Retinal pigment epithelial cell (primary cell): ENCODE measurements at regions not wholly inside any gene's neighbourhood (a gene's known extent, or its start where the extent isn't known, plus 50 kb on each side); places are given as distances from the start of the nearest gene placed in this dataset.
"Not testable (repeated sequence)": the region's sequence is repeated elsewhere in the genome, so short reads cannot be mapped to it uniquely, and the experiment has no call there.

Source experiments
- DNase-seq: peaks from one replicate; pipeline ENCODE4 v3.0.0-alpha.2; 2010; ENCODE audit warnings: low read depth
- H3K4me3 ChIP-seq: 2 replicates; pipeline ENCODE4 v1.5.1; 2011; ENCODE audit warnings: mild to moderate bottlenecking, low read length, control low read depth, moderate library complexity
- TF ChIP-seq, protein P1 (sequence below): conservative IDR thresholded peaks from 2 replicates; pipeline ENCODE4 v1.5.1; 2011; ENCODE audit warnings: low read depth, low read length, control low read depth, inconsistent platforms

DNA sequence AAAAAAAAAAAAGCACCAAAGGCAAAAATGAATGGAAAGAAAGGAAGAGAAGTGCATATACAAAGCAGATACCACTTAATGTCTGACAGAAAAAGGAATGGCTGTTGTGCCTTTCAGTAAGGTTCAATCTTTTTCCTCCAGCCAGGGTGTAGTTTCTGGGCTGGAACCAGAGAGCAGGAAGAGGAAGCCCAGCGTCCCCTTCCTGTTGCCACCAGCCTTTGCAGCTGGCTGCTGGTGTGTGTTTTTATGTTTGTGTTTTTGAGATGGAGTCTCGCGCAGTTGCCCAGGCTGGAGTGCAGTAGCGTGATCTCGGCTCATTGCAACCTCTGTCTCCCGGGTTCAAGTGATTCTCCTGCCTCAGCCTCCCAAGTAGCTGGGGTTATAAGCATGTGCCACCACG lies 64.6 kb upstream of the LTA4H start:
- TF ChIP-seq, protein P1, sequence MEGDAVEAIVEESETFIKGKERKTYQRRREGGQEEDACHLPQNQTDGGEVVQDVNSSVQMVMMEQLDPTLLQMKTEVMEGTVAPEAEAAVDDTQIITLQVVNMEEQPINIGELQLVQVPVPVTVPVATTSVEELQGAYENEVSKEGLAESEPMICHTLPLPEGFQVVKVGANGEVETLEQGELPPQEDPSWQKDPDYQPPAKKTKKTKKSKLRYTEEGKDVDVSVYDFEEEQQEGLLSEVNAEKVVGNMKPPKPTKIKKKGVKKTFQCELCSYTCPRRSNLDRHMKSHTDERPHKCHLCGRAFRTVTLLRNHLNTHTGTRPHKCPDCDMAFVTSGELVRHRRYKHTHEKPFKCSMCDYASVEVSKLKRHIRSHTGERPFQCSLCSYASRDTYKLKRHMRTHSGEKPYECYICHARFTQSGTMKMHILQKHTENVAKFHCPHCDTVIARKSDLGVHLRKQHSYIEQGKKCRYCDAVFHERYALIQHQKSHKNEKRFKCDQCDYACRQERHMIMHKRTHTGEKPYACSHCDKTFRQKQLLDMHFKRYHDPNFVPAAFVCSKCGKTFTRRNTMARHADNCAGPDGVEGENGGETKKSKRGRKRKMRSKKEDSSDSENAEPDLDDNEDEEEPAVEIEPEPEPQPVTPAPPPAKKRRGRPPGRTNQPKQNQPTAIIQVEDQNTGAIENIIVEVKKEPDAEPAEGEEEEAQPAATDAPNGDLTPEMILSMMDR: no peak
- DNase-seq: no peak

DNA sequence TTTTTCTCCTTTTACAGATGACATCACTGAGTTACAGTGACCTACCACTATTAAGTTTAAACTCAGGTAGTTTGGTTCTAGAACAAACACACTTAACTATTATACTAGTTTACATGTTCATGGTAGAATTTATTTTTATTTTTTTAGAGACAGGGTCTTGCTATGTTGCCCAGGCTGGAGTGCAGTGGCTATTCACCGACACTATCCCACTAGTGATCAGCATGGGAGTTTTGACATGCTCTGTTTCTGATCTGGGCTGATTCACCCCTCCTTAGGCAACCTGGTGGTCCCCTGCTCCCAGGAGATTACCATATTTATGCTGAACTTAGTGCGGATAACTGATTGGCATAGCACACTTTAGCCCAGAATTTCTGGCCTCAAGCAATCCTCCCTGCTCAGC lies 66.4 kb upstream of the LTA4H start:
- TF ChIP-seq, protein P1: no peak
- H3K4me3 ChIP-seq: no peak overlapping the region
- no peak for DNase-seq

More for the DNA sequence above, 64.6 kb upstream of the LTA4H start:
- no peak overlapping the region for H3K4me3 ChIP-seq

DNA sequence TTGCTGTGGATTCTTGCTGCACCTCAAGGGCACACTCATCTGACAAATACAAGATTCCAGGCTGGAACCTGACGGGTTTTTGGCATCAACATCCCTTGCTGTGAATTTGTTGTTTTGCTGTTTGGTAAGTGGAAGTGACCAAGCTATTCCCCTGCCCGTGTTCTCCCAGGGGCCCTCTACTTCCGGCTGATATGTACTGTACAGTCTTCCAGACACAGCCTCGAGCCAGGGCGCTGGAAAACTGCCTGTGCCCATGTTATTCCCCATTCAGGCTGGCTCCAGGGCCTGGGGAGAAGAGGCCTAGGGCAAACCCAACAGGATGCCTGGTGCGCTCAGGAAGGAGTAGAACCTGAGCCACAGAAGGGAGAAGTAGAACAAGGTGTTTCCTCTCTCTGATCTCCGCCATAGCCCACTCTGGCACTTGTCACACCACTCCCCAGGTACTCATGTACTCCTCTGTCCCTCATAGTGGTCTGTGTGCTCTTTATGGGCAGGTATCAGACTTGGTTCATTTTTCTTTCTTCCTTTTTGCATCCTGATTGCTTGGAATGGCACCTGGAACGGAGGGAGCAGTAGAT lies 67.8 kb upstream of the LTA4H start:
- TF ChIP-seq, protein P1: no peak
- DNase-seq: no peak
- no peak overlapping the region for H3K4me3 ChIP-seq

DNA sequence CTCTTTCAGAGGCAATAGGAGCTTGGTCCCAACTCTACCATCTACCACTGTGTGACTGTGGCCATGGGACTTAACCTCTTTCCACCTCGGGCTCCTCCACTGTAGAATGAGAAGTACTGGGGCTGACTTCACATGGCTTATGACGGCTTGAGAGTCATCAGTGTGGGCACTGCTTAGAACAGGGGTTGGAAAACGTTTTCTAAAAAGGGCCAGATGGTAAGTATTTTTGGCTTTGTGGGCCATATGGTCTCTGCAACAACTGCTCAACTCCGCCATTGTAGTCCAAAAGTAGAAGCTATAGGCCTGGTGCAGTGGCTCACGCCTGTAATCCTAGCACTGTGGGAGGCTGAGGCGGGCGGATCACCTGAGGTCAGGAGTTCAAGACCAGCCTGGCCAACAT lies 69.2 kb upstream of the LTA4H start:
- no peak for DNase-seq
- H3K4me3 ChIP-seq: no peak overlapping the region
- TF ChIP-seq, protein P1: no peak

DNA sequence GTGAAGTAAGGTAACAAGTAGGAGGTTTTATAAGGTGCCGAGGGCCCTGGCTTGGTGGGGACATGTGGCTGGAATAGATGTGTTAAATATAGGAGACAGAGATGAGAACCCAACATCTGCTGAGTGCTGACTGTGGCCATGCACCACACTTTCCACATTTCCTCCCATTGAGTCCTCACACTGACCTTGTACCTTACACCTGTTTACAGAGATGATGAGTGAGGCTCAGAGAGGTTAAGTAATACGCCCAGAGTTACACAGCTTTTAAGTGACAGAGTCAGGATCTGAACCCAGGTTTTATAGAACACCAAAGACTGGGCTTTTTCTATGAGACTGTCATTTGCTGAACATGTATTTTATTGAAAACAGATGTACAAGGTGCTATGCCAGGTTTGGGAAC lies 70.8 kb upstream of the LTA4H start:
- TF ChIP-seq, protein P1: no peak
- DNase-seq: no peak

DNA sequence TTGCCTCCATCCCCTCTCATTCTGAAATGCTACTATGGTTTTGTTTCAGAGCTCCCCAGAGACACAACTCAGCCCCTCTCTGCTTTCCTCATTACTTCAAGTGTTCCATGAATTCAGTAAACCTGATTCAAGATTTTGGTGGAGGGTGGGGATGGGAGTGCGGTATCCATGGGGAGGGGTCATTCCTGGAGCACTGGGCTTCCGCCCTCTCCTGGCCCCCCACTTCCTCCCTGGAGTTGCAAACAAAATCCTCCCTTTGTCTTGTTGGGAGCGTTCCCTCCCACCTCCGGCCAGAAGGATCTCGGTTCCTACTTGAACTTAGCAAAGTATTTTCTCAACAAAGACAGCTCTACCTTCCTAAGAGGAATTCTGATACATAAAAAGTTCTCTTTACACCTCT lies 71.8 kb upstream of the LTA4H start:
- H3K4me3 ChIP-seq: no peak overlapping the region
- no peak for DNase-seq
- TF ChIP-seq, protein P1: no peak

More for the DNA sequence above, 70.8 kb upstream of the LTA4H start:
- no peak overlapping the region for H3K4me3 ChIP-seq

DNA sequence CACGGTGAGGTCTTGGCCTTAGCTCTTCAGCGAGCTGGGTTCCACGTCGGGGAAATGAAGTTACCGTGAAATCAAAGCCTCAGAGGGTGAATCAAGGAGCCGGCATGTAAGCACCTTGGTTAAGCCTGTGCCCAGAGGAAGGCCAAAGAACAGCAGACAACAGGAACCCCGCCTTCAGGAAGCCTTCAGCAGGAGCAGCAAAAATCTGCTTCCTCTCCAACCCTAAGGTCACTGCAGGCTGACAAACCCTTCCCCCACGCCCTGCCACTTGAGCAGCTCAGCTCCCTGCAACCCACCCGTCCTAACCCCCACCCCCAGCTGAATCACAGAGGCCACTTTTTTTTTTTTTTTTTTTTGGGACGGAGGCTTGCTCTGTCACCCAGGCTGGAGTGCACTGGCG lies 72.9 kb upstream of the LTA4H start:
- DNase-seq: no peak
- TF ChIP-seq, protein P1: no peak
- no peak overlapping the region for H3K4me3 ChIP-seq

DNA sequence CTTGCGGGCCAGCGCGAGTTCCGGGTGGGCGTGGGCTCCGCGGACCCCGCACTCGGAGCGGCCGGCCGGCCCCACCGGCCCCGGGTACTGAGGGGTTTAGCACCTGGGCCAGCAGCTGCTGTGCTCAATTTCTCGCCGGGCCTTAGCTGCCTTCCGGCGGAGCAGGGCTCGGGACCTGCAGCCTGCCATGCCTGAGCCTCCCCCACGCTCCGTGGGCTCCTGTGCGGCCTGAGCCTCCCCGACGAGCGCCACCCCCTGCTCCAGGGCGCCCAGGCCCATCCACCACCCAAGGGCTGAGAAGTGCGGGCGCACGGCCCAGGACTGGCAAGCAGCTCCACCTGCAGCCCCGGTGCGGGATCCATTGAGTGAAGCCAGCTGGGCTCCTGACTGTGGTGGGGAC lies 73.6 kb upstream of the LTA4H start:
- H3K4me3 ChIP-seq, DNase-seq: not testable (repeated sequence)
